ENCODE measurements at regions not wholly inside any gene's neighbourhood (a gene's known extent, or its start where the extent isn't known, plus 50 kb on each side); places are given as distances from the start of the nearest gene placed in this dataset.

- H3K36me3 ChIP-seq: no peaks in the 10 kb centered on the region
- no peak for TF ChIP-seq CTCF (IDR thresholded peaks at IDR 0.05)
- H3K9me3 ChIP-seq: no peaks in the 10 kb centered on the region
- no peak overlapping the region for H3K4me3 ChIP-seq
- intact Hi-C loops (cut with DNase I): no loop called here
- H3K27me3 ChIP-seq: no peaks in the 10 kb centered on the region
- no peak overlapping the region for H3K27ac ChIP-seq
- no peak for DNase-seq (ENCODE audit: low spot score in 2 of 2)
- no peaks in the 10 kb centered on the region for H3K4me1 ChIP-seq
Observed at GRCh38 chr4:54386042-54386669, 157.1 kb downstream of the PDGFRA start.

GRCh38 chr4:54386693-54387092 is 157.6 kb downstream of the PDGFRA start:
- no peaks in the 10 kb centered on the region for H3K9me3 ChIP-seq
- intact Hi-C loops (cut with DNase I): no loop called here
- H3K27me3 ChIP-seq: no peaks in the 10 kb centered on the region
- no peak overlapping the region for H3K27ac ChIP-seq
- DNase-seq (ENCODE audit: low spot score in 2 of 2): no peak
- H3K4me3 ChIP-seq: no peak overlapping the region
- H3K4me1 ChIP-seq: no peaks in the 10 kb centered on the region
- TF ChIP-seq CTCF (IDR thresholded peaks at IDR 0.05): no peak
- no peaks in the 10 kb centered on the region for H3K36me3 ChIP-seq

- no peak for TF ChIP-seq CTCF (IDR thresholded peaks at IDR 0.05)
- Histone ChIP-seq H3K27me3 (no peaks in the 10 kb centered on the region), H3K9me3 (no peaks in the 10 kb centered on the region), H3K4me1 (no peaks in the 10 kb centered on the region), H3K27ac (no peak overlapping the region), H3K36me3 (no peaks in the 10 kb centered on the region), H3K4me3 (no peak overlapping the region)
- DNase-seq (ENCODE audit: low spot score in 2 of 2): no peak
- intact Hi-C loops (cut with DNase I): no loop called here
Observed at GRCh38 chr4:54390670-54391069, 161.6 kb downstream of the PDGFRA start.

GRCh38 chr4:54391104-54391503 is 162.0 kb downstream of the PDGFRA start:
- DNase-seq (ENCODE audit: low spot score in 2 of 2): no peak
- TF ChIP-seq CTCF (IDR thresholded peaks at IDR 0.05): no peak
- Histone ChIP-seq H3K36me3 (no peaks in the 10 kb centered on the region), H3K27me3 (no peaks in the 10 kb centered on the region), H3K4me1 (no peaks in the 10 kb centered on the region), H3K27ac (no peak overlapping the region), H3K9me3 (no peaks in the 10 kb centered on the region), H3K4me3 (no peak overlapping the region)
- intact Hi-C loops (cut with DNase I): no loop called here

GRCh38 chr4:54392479-54392878 is 163.4 kb downstream of the PDGFRA start:
- Histone ChIP-seq H3K4me1 (no peaks in the 10 kb centered on the region), H3K27ac (no peak overlapping the region), H3K9me3 (no peaks in the 10 kb centered on the region), H3K27me3 (no peaks in the 10 kb centered on the region), H3K36me3 (no peaks in the 10 kb centered on the region), H3K4me3 (no peak overlapping the region)
- no peak for TF ChIP-seq CTCF (IDR thresholded peaks at IDR 0.05)
- intact Hi-C loops (cut with DNase I): no loop called here
- DNase-seq (ENCODE audit: low spot score in 2 of 2): no peak

GRCh38 chr4:54393243-54393642 is 164.2 kb downstream of the PDGFRA start:
- H3K4me3 ChIP-seq: no peak overlapping the region
- H3K4me1 ChIP-seq: peaks cover 0 to 1% of the 10 kb centered on the region in 2 donors
- no peak for DNase-seq (ENCODE audit: low spot score in 2 of 2)
- no peaks in the 10 kb centered on the region for H3K27me3 ChIP-seq
- TF ChIP-seq CTCF (IDR thresholded peaks at IDR 0.05): no peak
- no peaks in the 10 kb centered on the region for H3K36me3 ChIP-seq
- no peaks in the 10 kb centered on the region for H3K9me3 ChIP-seq
- intact Hi-C loops (cut with DNase I): no loop called here
- no peak overlapping the region for H3K27ac ChIP-seq
